Stimulated activated CD4-positive, alpha-beta T cell treated with anti-CD3 and anti-CD28 coated beads, TNF-alpha, amount 100 ng/mL, for 48 hours (primary cell): ENCODE measurements at regions not wholly inside any gene's neighbourhood (a gene's known extent, or its start where the extent isn't known, plus 50 kb on each side); places are given as distances from the start of the nearest gene placed in this dataset.
"Not testable (repeated sequence)": the region's sequence is repeated elsewhere in the genome, so short reads cannot be mapped to it uniquely, and the experiment has no call there.

Source experiments
- DNase-seq, 3 donors: peaks; one replicate each; pipeline ENCODE4 v3.0.0-alpha.2; 2020; ENCODE audit warnings: low read depth in 3 of 3

DNA sequence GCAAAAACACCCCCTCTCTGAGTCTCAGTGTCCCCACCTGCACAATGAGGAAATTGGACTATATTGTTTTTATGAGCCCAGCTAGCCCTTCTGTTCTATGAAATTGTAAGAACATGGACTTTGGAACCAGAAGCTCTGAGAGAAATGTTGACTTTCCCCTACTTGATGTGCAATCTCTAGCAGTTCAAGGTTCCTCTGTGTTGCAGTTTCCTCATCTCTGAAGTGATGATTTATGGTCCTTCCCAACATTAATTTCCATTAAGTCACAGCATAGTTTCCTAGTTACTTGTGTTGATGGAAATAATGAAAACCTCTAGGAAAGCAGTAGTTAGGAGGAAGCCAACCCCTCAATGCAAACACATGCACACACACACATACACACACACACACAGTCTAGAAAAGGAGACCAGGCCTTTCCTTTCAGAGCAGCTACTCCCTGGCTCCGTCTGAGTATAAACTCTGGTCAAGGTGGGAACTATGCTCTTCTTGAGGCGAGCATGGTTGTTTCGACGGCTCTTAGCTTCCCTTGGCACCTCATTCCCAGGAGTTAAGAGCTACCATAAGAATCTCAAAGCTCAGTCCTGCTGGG, 518.4 kb downstream of the SOX6 start:
- no peak for DNase-seq

- no peak for DNase-seq
Measured at GRCh38 chr11:15839061-15839460, 517.3 kb downstream of the SOX6 start.

DNA sequence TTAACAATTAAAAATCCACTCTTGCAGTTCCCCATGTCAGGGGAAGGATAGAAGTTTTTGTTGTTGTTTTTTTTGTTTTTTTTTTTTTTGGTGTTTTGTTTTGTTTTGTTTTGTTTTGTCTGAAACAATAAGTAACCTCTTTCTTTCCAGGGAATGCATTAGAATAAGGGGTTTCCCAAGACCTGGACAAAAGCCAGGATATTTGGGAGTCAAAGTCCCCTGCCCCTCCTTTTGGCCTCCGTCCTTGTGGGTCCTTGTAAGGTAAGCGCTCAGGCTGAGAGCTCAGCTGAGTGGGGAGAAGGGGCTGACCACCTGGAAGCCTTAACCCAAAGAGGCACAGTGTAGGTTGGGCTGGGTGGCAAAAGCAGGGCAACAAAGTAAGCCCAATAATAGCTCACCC, 515.4 kb downstream of the SOX6 start:
- no peak for DNase-seq

DNA sequence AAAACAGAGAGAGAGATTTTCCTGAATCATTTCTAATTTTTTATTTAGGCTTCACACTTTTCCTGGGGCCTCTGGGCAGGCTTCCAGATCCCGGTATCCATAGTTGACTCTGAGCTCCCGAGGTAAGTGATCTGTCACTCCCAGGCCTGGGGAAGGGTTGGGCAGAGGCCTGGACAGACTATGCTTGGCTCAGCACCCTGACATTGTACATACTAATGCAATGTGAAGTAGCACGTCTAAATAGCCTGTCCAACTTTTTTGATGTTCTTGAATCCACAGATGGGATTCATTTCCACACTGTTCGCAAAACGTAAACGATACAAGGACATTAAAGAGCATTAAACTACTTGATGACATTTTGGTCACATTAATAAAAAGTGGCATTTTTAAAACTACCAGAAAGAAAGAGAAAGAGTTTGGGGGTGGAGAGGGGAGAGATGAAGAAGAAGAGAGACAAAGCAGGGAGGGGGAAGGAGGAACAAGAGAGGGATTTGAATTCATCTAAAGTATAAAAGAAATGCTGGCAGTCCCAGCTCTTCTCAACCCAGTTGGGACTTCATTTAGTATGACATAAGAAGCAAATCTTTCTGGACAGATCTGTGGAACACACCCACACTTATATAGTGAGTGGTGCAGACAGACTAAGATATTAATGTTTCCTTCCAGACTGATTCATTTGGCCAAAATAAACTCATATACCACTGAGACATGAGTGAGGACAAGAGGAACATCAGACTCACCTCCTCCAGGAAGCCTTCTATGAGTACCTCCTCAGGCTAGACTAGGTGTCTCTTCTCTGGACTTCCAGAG, 514.2 kb downstream of the SOX6 start:
- DNase-seq = no peak

DNA sequence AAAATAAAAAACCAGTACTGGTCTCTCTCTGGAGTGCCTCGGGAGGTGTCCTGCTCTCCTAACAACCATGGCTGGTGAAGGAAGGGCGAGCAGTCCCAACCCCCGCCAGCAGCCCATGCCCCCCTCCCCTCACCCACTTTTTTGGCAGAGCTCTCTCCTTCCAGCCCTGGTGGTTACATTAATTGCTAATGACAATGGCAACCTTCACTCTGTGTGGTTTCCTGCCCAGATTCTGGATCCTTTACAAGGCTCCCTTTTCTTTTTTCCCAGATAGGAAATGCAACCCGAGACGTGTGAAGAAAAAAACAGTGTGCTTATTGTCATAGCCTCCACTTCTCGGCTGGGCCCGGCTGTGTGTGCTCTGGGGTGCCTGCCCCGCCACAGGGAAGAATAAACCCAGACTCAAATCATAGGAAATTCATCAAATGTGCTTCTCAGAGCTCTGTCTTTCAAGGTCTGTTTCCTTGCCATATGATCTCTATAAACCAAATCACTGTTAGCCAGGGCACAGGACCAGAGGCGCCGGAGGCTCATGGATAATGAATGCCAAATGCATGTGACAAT, 513.0 kb downstream of the SOX6 start:
- no peak for DNase-seq

DNA sequence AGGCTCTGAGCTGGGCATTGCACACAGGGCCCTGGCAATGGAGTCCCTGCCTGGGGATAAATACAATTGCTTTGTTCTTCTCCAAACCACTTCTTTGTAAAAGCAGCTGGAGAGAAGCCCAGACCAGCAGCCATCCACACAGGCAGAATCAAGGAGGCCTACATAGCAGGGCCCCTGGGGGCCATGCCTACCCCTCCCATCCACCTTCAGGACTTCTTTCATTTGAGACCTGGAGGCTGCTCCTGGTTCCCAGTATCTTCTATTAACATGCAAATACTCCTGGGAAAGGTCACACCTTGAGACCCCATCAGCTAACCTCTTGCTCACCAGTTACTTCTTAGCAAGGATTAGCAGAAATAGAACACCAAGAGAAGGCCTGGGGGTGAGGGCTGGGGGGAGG, 511.1 kb downstream of the SOX6 start:
- no peak for DNase-seq

GRCh38 chr11:15848631-15849168, 507.6 kb downstream of the SOX6 start:
- DNase-seq = no peak

- DNase-seq = no peak
Measured at GRCh38 chr11:15849257-15849656, 507.1 kb downstream of the SOX6 start.

- DNase-seq = not testable (repeated sequence)
Measured at GRCh38 chr11:15850335-15850734, 506.0 kb downstream of the SOX6 start.

DNA sequence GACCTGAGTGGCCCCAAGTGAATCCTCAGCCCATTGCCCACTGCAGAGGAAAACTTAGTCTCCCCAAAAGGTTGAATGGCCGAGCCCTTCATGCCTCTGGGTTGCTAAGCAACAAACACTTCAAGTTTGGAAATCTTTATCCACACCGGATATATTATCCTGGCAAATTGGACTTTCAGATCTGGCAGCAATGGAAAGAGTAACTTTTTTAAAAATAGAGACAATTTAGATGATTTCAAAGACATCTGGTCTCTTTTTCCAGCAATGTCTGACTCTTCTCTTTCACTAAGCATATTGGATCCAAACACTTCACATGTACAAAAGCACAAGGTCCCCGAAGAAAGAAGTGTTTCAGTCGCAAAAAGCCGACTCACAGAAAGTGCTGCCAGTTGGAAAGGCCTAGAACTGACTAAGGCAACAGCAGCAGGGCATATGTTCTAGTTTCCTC, 505.3 kb downstream of the SOX6 start:
- DNase-seq = no peak

DNA sequence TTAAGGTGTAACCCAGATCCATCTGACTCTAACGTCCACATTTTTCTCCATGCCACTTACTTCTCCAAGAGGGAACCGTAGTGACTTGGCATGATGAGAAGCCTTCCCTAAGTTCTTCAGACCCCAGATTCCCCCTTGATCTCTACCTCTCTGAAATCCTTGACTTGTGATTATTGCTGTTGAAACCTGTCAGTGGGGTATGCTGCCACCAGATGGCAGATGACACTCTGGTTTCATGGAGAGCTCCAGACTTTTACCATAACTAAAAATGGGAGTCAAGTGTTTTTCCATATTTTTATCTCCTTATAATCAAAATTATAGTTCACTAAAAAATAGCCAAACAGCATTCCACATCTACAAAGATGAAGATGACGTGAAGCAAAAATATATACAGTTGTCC, 504.2 kb downstream of the SOX6 start:
- no peak for DNase-seq

DNA sequence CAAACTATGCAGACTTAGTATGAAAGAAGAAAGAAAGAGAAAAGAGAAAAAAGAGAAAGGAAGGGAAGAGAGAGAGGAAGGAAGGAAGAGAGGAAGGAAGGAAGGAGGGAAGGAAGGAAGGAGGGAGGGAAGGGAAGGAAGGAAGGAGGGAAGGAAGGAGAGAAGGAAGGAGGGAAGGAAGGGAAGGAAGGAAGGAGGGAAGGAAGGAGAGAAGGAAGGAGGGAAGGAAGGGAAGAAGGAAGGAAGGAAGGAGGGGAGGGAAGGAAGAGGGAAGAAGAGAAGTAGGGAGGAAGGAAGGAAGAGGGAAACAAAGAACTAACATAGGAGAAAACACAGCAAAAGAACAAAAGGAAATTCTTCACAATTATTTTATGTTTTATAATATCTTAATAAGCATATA, 502.1 kb downstream of the SOX6 start:
- no peak for DNase-seq

- DNase-seq = no peak
Measured at GRCh38 chr11:15858881-15859280, 497.5 kb downstream of the SOX6 start.

- DNase-seq = no peak
Measured at GRCh38 chr11:15859411-15859810, 496.9 kb downstream of the SOX6 start.

DNA sequence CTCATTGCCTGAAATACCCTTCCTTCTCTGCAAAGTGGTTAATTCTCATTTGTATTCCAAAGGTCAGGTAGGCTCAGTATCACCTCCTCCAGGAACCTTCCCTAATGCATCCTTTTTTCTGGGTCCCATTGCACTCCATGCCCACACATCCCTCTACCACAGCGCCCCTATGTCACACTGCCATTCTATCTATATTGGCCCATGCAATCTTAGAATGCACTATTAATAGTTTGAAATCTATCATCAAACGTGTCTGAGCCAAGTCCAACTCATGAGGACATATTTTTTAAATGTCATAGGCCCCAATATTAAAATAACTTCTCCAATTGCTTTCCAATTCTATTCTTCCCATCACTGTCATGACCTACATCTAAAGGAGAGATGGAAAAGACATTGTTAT, 495.1 kb downstream of the SOX6 start:
- no peak for DNase-seq

GRCh38 chr11:15863411-15863810, 492.9 kb downstream of the SOX6 start:
- DNase-seq = no peak

DNA sequence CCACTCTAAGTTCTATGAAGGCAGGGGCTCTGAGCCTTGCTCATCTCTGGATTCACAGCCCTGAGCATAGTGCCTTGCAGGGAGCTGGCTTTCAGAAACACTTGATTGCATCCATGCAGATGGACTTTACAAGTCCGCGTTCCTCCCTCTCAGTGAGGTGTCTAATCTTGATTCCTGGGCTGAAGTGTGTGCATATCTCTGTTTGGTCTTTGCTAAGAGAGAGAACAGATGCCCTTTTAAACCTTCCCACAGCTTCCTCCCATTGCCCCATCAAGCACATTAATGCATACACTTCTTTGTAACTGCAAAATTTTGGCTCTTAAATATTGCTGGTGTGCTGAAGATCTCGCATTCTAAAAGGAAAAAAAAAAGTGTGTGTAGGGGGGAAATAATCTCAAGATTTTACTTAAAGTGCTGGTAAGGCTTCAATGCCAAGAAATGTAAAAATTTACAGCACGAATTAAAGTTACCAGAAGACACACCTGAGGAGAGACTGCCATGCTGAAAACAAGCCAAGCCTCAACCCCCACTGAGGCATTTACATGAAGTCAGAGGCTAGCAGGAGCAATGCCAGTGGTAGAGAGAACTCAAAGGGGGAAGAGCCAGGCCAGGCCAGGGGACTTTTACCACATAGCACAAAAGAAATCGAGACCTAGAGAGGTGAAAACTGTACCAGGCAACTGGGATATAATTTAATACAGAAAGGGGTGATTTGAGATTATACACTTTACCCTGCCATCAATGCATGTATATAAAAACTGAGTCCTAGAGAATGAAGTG, 492.1 kb downstream of the SOX6 start:
- no peak for DNase-seq

GRCh38 chr11:15865212-15865987, 490.9 kb downstream of the SOX6 start:
- no peak for DNase-seq

GRCh38 chr11:15867871-15868270, 488.5 kb downstream of the SOX6 start:
- no peak for DNase-seq

GRCh38 chr11:15870911-15871310, 485.4 kb downstream of the SOX6 start:
- DNase-seq = no peak

DNA sequence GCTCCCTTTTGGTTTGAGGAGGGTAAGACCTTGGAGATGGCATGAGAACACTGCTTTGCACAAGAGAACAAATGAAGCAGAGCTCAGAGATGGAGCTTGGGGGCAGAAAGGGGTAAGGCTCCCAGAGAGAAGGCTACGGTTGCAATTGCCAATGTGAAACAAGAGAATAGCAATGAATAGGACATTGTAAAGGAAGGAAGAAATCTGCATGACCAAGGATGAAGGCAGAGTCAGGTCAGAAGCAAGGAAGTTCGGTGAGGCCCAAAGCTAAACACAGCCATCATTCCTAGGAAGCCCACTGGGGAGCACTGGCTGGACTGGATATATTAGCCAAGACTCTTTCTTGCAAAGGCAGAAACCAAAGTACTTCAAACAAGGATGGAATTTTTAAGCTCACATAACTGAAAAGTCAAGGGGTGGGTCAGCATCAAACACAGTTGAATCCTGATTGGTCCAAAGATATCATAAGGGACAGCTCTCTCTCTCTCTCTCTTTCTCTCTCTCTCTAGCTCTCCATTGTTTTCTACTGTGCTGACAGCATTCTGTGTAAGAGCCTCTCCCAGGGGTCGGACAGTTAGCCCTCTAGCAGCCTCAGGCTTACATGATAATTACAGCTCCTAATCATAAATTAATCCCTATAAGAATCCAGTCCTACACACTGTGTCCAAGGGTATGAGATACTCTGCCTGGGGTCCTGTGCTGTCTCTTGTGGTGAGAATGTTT, 484.3 kb downstream of the SOX6 start:
- no peak for DNase-seq
